Fibroblast of lung (primary cell): ENCODE measurements at regions not wholly inside any gene's neighbourhood (a gene's known extent, or its start where the extent isn't known, plus 50 kb on each side); places are given as distances from the start of the nearest gene placed in this dataset.

Experiments used
- EZH2 ChIP-seq: IDR thresholded peaks from 2 replicates; pipeline ENCODE4 v1.5.1; 2012; ENCODE audit warnings: low read length, control low read depth, mild to moderate bottlenecking; ENCODE audit errors: missing control alignments
- TF ChIP-seq, protein P1 (sequence below), 2 donors: IDR thresholded peaks in 1 of 2; conservative IDR thresholded peaks in 1 of 2; 1 replicate in 1 of 2; 2 replicates in 1 of 2; pipeline ENCODE4 v1.5.1; 2011 to 2012; ENCODE audit warnings: low read length in 2 of 2, control low read depth in 1 of 2, inconsistent platforms in 1 of 2, low read depth in 1 of 2, mild to moderate bottlenecking in 1 of 2

DNA sequence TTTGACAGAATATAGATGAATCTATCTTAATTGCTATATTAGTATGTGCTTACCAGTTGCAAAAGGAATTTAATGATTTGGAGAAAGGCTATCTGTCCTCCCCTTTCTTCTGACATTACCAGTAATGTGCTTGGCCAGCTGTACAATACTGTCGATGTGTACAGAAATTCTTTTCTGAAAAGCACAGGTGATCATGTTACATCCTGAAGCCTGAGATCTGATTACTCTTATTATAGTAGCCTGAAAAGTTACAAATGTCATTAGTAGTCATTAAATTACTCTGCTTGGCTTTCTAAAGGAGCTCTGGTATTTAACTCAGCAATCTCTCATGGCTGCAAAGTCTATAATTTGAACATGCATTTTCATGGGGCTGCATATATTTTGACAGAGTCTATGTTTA is 209.8 kb downstream of the PTPRC start:
- TF ChIP-seq, protein P1, sequence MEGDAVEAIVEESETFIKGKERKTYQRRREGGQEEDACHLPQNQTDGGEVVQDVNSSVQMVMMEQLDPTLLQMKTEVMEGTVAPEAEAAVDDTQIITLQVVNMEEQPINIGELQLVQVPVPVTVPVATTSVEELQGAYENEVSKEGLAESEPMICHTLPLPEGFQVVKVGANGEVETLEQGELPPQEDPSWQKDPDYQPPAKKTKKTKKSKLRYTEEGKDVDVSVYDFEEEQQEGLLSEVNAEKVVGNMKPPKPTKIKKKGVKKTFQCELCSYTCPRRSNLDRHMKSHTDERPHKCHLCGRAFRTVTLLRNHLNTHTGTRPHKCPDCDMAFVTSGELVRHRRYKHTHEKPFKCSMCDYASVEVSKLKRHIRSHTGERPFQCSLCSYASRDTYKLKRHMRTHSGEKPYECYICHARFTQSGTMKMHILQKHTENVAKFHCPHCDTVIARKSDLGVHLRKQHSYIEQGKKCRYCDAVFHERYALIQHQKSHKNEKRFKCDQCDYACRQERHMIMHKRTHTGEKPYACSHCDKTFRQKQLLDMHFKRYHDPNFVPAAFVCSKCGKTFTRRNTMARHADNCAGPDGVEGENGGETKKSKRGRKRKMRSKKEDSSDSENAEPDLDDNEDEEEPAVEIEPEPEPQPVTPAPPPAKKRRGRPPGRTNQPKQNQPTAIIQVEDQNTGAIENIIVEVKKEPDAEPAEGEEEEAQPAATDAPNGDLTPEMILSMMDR (conservative IDR thresholded peaks at IDR 0.05 in 1 of 2, IDR thresholded peaks at IDR 0.05 in 1 of 2; ENCODE audit: low read depth in 1 of 2, low read length in 2 of 2), result no peak
- TF ChIP-seq EZH2, result no peak
